Neural crest cell (in vitro differentiated cells): ENCODE measurements at regions not wholly inside any gene's neighbourhood (a gene's known extent, or its start where the extent isn't known, plus 50 kb on each side); places are given as distances from the start of the nearest gene placed in this dataset.

Experiments
- DNase-seq: peaks from one replicate; pipeline ENCODE4 v3.0.0; 2021; ENCODE audit warnings: low read depth, mixed read lengths, low spot score
- H3K27ac Mint-ChIP-seq: one replicate; pipeline ENCODE4 v1.8.0; 2021; ENCODE audit warnings: mild to moderate bottlenecking, mixed read lengths; ENCODE audit not compliant: unreplicated experiment
- H3K27me3 Mint-ChIP-seq: 2 replicates; pipeline ENCODE4 v1.8.0; 2021; ENCODE audit warnings: low read depth, mild to moderate bottlenecking, mixed read lengths
- H3K36me3 Mint-ChIP-seq: 2 replicates; pipeline ENCODE4 v1.8.0; 2021; ENCODE audit warnings: low read depth, mild to moderate bottlenecking, mixed read lengths
- H3K4me1 Mint-ChIP-seq: 2 replicates; pipeline ENCODE4 v1.8.0; 2021; ENCODE audit warnings: mixed read lengths
- H3K4me3 Mint-ChIP-seq: one replicate; pipeline ENCODE4 v1.8.0; 2021; ENCODE audit warnings: mild to moderate bottlenecking, mixed read lengths
- H3K9me3 Mint-ChIP-seq: 2 replicates; pipeline ENCODE4 v1.8.0; 2021; ENCODE audit warnings: mixed read lengths
- TF ChIP-seq, protein P1 (sequence below): fragments of 200-600 bp; sonication (generic); conservative IDR thresholded peaks from 2 replicates; pipeline ENCODE4 v1.5.0; 2021; ENCODE audit warnings: antibody characterized with exemption, mild to moderate bottlenecking

DNA sequence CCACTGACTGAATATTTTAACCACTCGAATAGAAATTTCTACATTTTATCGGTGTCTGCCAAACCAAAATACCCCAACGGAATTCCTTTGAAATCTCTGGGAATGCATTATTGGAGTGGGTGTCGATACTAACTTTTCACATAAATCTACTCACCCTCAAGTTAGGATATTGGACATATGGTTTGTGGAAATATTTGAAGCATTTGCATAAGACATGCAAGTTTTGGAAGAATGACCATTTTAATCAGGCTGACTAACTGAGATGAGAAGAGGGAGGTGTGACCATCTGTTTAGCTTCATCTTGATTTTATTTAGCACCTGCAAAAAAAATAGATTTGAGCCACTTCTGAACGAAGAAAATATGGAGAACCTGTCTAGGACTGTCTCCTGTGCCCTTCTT lies 61.2 kb downstream of the KLF6 start:
- Mint-ChIP-seq H3K27me3 (no peaks in the 10 kb centered on the region), H3K27ac (no peak overlapping the region), H3K36me3 (no peaks in the 10 kb centered on the region), H3K4me1 (no peaks in the 10 kb centered on the region), H3K9me3 (peaks cover 5% of the 10 kb centered on the region), H3K4me3 (no peak overlapping the region)
- TF ChIP-seq, protein P1, sequence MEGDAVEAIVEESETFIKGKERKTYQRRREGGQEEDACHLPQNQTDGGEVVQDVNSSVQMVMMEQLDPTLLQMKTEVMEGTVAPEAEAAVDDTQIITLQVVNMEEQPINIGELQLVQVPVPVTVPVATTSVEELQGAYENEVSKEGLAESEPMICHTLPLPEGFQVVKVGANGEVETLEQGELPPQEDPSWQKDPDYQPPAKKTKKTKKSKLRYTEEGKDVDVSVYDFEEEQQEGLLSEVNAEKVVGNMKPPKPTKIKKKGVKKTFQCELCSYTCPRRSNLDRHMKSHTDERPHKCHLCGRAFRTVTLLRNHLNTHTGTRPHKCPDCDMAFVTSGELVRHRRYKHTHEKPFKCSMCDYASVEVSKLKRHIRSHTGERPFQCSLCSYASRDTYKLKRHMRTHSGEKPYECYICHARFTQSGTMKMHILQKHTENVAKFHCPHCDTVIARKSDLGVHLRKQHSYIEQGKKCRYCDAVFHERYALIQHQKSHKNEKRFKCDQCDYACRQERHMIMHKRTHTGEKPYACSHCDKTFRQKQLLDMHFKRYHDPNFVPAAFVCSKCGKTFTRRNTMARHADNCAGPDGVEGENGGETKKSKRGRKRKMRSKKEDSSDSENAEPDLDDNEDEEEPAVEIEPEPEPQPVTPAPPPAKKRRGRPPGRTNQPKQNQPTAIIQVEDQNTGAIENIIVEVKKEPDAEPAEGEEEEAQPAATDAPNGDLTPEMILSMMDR, result no peak
- no peak for DNase-seq

DNA sequence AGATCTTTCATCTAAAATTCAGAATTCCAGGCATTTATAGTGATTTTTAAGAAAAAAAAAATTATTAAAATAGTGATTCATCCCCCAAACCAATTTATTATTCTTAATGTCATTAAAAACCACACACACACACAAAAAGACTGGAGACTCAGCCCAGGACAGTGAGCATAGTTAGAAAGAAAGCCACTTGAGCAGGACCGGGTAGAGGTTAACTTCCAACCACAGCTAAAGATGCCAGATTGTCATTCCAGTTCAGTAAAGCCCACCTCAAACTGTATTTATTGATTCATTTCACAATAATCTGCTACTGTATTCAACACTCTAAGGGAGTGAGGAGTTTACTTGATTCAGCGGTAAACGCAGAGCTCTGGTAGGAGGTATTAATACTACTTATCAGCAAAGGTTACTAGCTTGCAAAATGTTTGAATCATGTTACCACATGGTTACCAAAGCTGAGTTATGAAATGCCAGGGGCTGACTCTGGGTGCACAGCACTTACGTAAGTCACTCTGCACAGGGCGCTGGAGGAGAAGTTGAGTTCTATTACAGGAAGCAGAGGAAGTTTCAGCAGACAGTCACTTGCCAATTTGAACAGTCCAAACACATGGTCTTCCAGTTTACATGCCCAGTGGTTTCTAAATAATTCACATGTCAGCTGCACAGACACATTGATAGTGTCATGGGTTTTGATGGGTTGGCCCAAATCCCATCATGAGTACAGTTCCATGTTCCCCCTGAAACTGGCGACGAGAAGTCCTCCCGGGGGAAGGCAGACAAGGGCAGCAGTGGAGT lies 64.6 kb downstream of the KLF6 start:
- DNase-seq, result no peak
- H3K4me3 Mint-ChIP-seq, result no peak overlapping the region
- H3K27me3 Mint-ChIP-seq, result no peaks in the 10 kb centered on the region
- H3K4me1 Mint-ChIP-seq, result no peaks in the 10 kb centered on the region
- TF ChIP-seq, protein P1, result no peak
- H3K9me3 Mint-ChIP-seq, result peaks cover 2% of the 10 kb centered on the region
- H3K27ac Mint-ChIP-seq, result no peak overlapping the region
- no peaks in the 10 kb centered on the region for H3K36me3 Mint-ChIP-seq

DNA sequence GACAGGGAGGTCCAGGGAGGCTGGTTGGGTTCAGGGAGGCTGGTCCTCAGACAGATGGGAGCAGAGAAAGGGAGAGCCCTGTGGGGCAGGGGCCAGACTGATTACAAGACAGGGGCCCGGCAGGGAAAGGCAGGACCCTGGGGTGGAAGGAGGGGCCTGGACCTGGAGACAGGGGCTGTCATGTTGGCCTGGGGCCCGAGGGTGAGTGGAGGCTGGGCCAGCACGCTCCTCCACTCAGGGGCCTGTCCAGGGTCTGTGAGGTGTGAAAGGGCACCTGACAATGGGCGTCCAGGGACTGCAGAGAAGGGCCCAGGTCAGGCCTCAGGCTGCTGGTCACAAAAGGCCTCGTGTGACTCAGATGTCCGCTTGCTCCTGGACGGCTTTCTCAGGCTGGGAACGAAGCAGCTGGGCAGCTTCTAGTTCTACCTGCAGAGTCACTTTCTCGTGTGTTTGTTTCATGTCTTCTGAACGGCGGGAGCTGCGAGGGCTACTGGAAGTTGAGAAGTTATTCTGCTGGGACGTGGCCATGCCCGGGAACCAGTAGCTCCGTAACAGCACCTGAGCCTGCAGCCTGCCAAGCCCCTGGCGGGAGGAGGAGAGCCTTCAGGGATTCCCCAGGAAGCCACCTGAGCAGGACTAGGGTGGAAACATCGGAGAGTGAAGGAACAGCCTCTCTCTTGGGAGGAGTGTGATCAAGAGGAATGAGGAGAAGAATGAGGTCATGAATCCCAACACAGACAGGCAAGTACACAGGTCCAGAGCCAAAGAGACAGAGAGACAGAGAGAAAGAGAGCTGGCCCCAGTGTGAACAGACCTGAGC lies 65.8 kb downstream of the KLF6 start:
- H3K36me3 Mint-ChIP-seq, result no peaks in the 10 kb centered on the region
- no peak for DNase-seq
- no peaks in the 10 kb centered on the region for H3K27me3 Mint-ChIP-seq
- H3K9me3 Mint-ChIP-seq, result peaks cover 2% of the 10 kb centered on the region
- peaks cover 3% of the 10 kb centered on the region for H3K4me1 Mint-ChIP-seq
- no peak overlapping the region for H3K4me3 Mint-ChIP-seq
- TF ChIP-seq, protein P1, result no peak
- H3K27ac Mint-ChIP-seq, result no peak overlapping the region

DNA sequence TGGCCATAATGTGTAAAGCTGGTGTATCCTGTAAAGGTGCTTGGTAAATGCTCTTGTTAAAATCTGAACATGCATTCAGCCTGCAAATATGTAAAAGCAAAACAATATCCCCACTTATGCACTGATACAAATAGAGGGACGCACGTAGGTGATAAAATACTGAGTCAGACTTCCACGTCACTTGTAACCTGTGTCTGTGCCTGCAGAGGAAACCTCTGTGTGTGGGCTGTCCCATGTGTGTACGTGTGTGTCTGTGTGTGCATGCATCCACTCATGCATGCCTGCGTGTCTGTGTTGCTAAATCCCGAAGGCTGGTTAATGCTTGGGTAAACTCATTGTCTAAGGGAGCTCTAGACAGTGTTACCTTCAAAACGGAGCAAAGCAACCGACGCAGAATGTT lies 68.9 kb downstream of the KLF6 start:
- Mint-ChIP-seq H3K4me1 (peaks cover 3% of the 10 kb centered on the region), H3K27me3 (no peaks in the 10 kb centered on the region), H3K36me3 (no peaks in the 10 kb centered on the region), H3K9me3 (peaks cover 17% of the 10 kb centered on the region), H3K27ac (no peak overlapping the region), H3K4me3 (no peak overlapping the region)
- TF ChIP-seq, protein P1, result no peak
- no peak for DNase-seq

DNA sequence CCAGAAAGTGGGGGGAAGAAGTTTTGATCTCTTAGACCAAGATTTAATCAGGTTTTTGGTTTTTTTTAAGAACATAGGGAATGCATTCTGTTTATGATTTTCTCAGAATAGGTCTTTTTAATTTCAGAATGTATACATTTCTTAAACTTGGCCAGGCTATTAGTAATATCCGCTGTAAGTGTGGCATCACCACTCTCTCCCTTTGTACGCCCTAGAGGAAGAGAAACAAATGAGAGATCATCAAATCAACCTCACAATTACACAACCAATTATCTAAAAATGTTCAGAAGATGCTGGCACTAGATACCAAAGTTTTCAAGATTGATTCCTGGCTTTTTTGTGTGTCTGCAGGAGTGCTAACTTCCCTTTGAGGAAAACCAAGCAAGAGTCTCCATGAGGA lies 70.0 kb downstream of the KLF6 start:
- no peaks in the 10 kb centered on the region for H3K36me3 Mint-ChIP-seq
- no peak for DNase-seq
- TF ChIP-seq, protein P1, result no peak
- H3K27me3 Mint-ChIP-seq, result no peaks in the 10 kb centered on the region
- H3K9me3 Mint-ChIP-seq, result peaks cover 17% of the 10 kb centered on the region
- no peak overlapping the region for H3K27ac Mint-ChIP-seq
- peaks cover 3% of the 10 kb centered on the region for H3K4me1 Mint-ChIP-seq
- H3K4me3 Mint-ChIP-seq, result no peak overlapping the region
